Subcutaneous abdominal adipose tissue (tissue), 5 donors: ENCODE measurements at regions not wholly inside any gene's neighbourhood (a gene's known extent, or its start where the extent isn't known, plus 50 kb on each side); places are given as distances from the start of the nearest gene placed in this dataset.

Experiments used
- H3K27ac ChIP-seq: one replicate; pipeline ENCODE4 v1.7.0; 2013; ENCODE audit warnings: low read depth, mild to moderate bottlenecking, inconsistent platforms, low read length, moderate library complexity
- H3K27me3 ChIP-seq, 5 donors: one replicate each; pipeline ENCODE4 v1.7.0; 2013; ENCODE audit warnings: low read length in 5 of 5, inconsistent platforms in 1 of 5; ENCODE audit not compliant: control insufficient read depth in 5 of 5, insufficient read depth in 4 of 5
- H3K36me3 ChIP-seq, 5 donors: one replicate each; pipeline ENCODE4 v1.7.0; 2013; ENCODE audit warnings: low read length in 5 of 5; ENCODE audit not compliant: control insufficient read depth in 5 of 5, insufficient read depth in 5 of 5
- H3K4me1 ChIP-seq, 5 donors: one replicate each; pipeline ENCODE4 v1.7.0; 2013; ENCODE audit warnings: low read length in 5 of 5, mild to moderate bottlenecking in 3 of 5, moderate library complexity in 1 of 5; ENCODE audit not compliant: control insufficient read depth in 5 of 5, insufficient read depth in 5 of 5
- H3K4me3 ChIP-seq, 5 donors: one replicate each; pipeline ENCODE4 v1.7.0; 2013; ENCODE audit warnings: low read length in 5 of 5, low read depth in 1 of 5
- H3K9ac ChIP-seq, 5 donors: one replicate each; pipeline ENCODE4 v1.7.0; 2013; ENCODE audit warnings: low read length in 5 of 5, mild to moderate bottlenecking in 4 of 5, moderate library complexity in 3 of 5
- H3K9me3 ChIP-seq, 5 donors: one replicate each; pipeline ENCODE4 v1.7.0; 2013; ENCODE audit warnings: low read length in 5 of 5; ENCODE audit not compliant: control insufficient read depth in 5 of 5
- donor health status: healthy.
- donor health status: healthy.
- donor health status: healthy.
- donor health status: healthy.
- donor health status: healthy.

- no peak overlapping the region for H3K9ac ChIP-seq
- H3K4me1 ChIP-seq: peaks cover 0 to 7% (median 0%) of the 10 kb centered on the region in 5 donors
- H3K4me3 ChIP-seq: no peak overlapping the region
- H3K27me3 ChIP-seq: no peaks in the 10 kb centered on the region
- H3K9me3 ChIP-seq: no peaks in the 10 kb centered on the region
- no peaks in the 10 kb centered on the region for H3K36me3 ChIP-seq
- no peak overlapping the region for H3K27ac ChIP-seq
These were observed 82.3 kb upstream of the S1PR1 start for GRCh38 chr1:101154547-101154946.

DNA sequence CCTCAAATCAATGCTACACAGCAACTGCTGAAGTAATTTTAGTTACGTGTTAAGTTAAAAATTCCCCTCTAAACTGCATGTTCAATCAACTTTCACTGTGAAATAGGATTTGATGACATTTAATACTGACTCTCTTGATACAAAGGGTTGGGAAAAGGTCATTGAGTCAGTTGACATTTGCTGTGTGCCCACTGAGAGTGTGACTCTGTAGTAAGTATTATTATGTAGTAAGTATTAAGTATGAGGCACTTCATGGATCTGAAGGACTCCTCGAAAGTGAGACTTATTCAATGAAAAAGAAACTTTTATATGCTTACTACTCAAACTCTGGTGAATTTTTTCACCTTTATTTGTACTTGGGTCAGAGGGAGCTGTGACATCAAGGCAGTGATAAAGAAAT, 83.1 kb upstream of the S1PR1 start:
- no peak overlapping the region for H3K4me3 ChIP-seq
- H3K27me3 ChIP-seq: no peaks in the 10 kb centered on the region
- peaks cover 2 to 14% (median 4%) of the 10 kb centered on the region in 5 donors for H3K4me1 ChIP-seq
- no peak overlapping the region for H3K27ac ChIP-seq
- no peaks in the 10 kb centered on the region for H3K36me3 ChIP-seq
- no peak overlapping the region for H3K9ac ChIP-seq
- no peaks in the 10 kb centered on the region for H3K9me3 ChIP-seq

DNA sequence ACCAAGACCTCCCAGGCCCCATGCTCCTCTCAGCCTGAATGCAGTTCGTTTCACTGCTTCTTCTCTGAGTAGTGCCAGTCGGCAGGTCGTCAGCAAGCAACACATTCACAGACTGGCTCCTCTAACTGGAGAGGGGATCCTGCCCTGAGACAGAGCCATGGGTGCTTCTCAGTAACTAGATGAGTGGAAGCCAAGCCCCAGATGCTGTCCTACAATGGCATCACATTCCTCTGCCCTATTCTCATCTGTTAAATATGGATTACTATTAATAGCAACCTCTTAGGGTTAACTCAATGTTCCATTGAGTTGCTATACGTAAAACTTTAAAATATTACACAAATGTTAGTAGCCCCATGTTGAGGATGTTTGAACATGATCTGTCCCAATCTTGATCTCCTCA, 84.2 kb upstream of the S1PR1 start:
- peaks cover 3 to 16% (median 4%) of the 10 kb centered on the region in 5 donors for H3K4me1 ChIP-seq
- no peak overlapping the region for H3K27ac ChIP-seq
- H3K9ac ChIP-seq: no peak overlapping the region
- peak overlapping the region in 2 of 5 donors; percentile 0 to 26 for H3K4me3 ChIP-seq
- H3K27me3 ChIP-seq: no peaks in the 10 kb centered on the region
- no peaks in the 10 kb centered on the region for H3K36me3 ChIP-seq
- no peaks in the 10 kb centered on the region for H3K9me3 ChIP-seq

DNA sequence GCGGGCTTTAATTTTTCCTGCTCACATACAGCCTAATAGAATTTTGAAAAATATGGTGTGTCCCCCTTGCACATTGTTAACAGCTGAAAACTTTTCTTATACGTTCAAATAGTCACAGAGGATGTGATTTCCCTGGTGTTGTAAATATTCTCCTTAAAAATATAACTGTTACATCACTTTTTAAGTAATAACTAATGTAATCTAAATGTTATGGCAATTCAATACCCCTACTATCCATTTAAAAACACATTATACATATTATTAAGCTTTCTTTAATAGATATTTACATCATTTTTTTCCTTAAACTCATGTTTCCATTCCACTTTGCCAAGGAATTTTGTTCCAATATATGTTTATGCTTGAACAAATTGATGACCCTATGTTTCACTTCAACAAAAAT, 85.5 kb upstream of the S1PR1 start:
- H3K9me3 ChIP-seq: no peaks in the 10 kb centered on the region
- H3K4me1 ChIP-seq: peaks cover 4 to 16% (median 8%) of the 10 kb centered on the region in 5 donors
- H3K4me3 ChIP-seq: peak overlapping the region in 2 of 5 donors; percentile 23 to 47
- H3K27me3 ChIP-seq: no peaks in the 10 kb centered on the region
- H3K27ac ChIP-seq: peak overlapping the region; percentile 34
- H3K9ac ChIP-seq: peak overlapping the region in 2 of 5 donors; percentile 49 to 70
- H3K36me3 ChIP-seq: no peaks in the 10 kb centered on the region

- Histone ChIP-seq H3K36me3 (no peaks in the 10 kb centered on the region), H3K4me3 (peak overlapping the region in 2 of 5 donors; percentile 23 to 47), H3K27me3 (no peaks in the 10 kb centered on the region), H3K9ac (peak overlapping the region in 2 of 5 donors; percentile 49 to 70), H3K9me3 (no peaks in the 10 kb centered on the region), H3K27ac (peak overlapping the region; percentile 34), H3K4me1 (peaks cover 4 to 16% (median 8%) of the 10 kb centered on the region in 5 donors)
These were observed 86.1 kb upstream of the S1PR1 start for GRCh38 chr1:101150670-101151069.

DNA sequence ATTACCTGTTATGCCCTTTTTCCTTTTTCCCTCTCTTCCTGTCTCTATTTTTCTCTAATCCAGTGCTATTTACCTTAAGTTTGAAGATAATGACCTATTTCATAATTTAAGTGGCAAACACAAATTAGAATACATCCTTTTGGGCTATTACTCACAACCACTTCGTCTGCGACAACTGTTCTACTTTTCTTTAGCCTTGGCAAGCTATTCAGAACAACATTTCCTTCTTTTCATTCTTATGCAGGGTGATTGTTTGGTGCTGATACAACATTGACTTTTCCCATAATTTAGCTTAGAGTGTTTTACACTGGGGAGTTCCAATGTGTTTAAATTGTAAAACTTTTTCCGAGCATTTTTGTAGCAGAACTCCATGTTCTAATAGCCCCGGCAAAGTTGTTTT, 86.6 kb upstream of the S1PR1 start:
- H3K36me3 ChIP-seq: no peaks in the 10 kb centered on the region
- H3K4me1 ChIP-seq: peaks cover 4 to 16% (median 9%) of the 10 kb centered on the region in 5 donors
- peak overlapping the region; percentile 34 for H3K27ac ChIP-seq
- H3K9ac ChIP-seq: no peak overlapping the region
- no peaks in the 10 kb centered on the region for H3K9me3 ChIP-seq
- peak overlapping the region in 1 of 5 donors; percentile 47 for H3K4me3 ChIP-seq
- no peaks in the 10 kb centered on the region for H3K27me3 ChIP-seq

GRCh38 chr1:101148980-101149379, 87.8 kb upstream of the S1PR1 start:
- peak overlapping the region; percentile 34 for H3K27ac ChIP-seq
- no peaks in the 10 kb centered on the region for H3K27me3 ChIP-seq
- H3K9me3 ChIP-seq: no peaks in the 10 kb centered on the region
- H3K4me3 ChIP-seq: no peak overlapping the region
- H3K4me1 ChIP-seq: peaks cover 5 to 16% (median 14%) of the 10 kb centered on the region in 5 donors
- H3K36me3 ChIP-seq: no peaks in the 10 kb centered on the region
- H3K9ac ChIP-seq: no peak overlapping the region

GRCh38 chr1:101147381-101147780, 89.4 kb upstream of the S1PR1 start:
- H3K4me3 ChIP-seq: no peak overlapping the region
- H3K4me1 ChIP-seq: peaks cover 5 to 16% (median 14%) of the 10 kb centered on the region in 5 donors
- H3K27ac ChIP-seq: peak overlapping the region; percentile 8
- H3K27me3 ChIP-seq: no peaks in the 10 kb centered on the region
- no peaks in the 10 kb centered on the region for H3K9me3 ChIP-seq
- no peaks in the 10 kb centered on the region for H3K36me3 ChIP-seq
- H3K9ac ChIP-seq: peak overlapping the region in 1 of 5 donors; percentile 16

GRCh38 chr1:101145449-101145820, 91.4 kb upstream of the S1PR1 start:
- Histone ChIP-seq H3K27me3 (no peaks in the 10 kb centered on the region), H3K27ac (no peak overlapping the region), H3K4me3 (no peak overlapping the region), H3K36me3 (no peaks in the 10 kb centered on the region), H3K9me3 (no peaks in the 10 kb centered on the region), H3K4me1 (peaks cover 5 to 16% (median 14%) of the 10 kb centered on the region in 5 donors), H3K9ac (no peak overlapping the region)

- Histone ChIP-seq H3K27me3 (no peaks in the 10 kb centered on the region), H3K9me3 (no peaks in the 10 kb centered on the region), H3K9ac (no peak overlapping the region), H3K27ac (no peak overlapping the region), H3K4me1 (peaks cover 5 to 15% (median 12%) of the 10 kb centered on the region in 5 donors), H3K4me3 (no peak overlapping the region), H3K36me3 (no peaks in the 10 kb centered on the region)
These were observed 92.0 kb upstream of the S1PR1 start for GRCh38 chr1:101144671-101145448.
